ENCODE measurements at regions not wholly inside any gene's neighbourhood (a gene's known extent, or its start where the extent isn't known, plus 50 kb on each side); places are given as distances from the start of the nearest gene placed in this dataset.

DNA sequence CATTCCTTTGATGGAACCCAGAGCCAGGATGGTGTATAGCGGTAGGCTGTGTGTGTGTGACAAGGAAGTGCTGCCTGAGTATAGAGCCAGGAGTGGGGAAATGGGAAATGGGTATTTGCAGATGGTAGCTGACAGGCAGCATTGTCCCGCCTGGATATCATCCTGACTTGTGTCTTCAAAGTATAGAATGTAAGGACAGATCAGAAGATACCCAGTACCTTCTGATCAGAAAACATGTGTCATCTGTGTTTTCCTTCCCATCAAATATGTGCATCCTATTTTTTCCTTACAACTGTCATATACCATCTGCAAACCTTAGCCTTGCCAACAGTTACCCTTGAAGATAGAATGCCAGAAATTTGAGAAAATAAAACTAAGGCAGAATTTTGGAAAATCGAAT, 146.2 kb upstream of the CBLB start:
- Histone ChIP-seq H3K4me1 (no peaks in the 10 kb centered on the region), H3K79me2 (ENCODE audit: low read depth) (no peaks in the 10 kb centered on the region), H4K20me1 (ENCODE audit: low read depth) (no peaks in the 10 kb centered on the region), H3K27ac (no peak overlapping the region), H3K36me3 (no peaks in the 10 kb centered on the region), H3K9me3 (ENCODE audit: low read depth) (no peaks in the 10 kb centered on the region), H3K9ac (no peak overlapping the region), H3K4me2 (no peak overlapping the region), H3F3A (ENCODE audit: low read depth) (no peaks in the 10 kb centered on the region), H3K4me3 (no peak overlapping the region), H2AFZ (replicated peaks) (no peak overlapping the region), H3K27me3 (no peaks in the 10 kb centered on the region)
- Mint-ChIP-seq H3K4me1 (peaks cover 7% of the 10 kb centered on the region), H3K4me3 (no peak overlapping the region), H3K9me3 (peaks cover 2% of the 10 kb centered on the region), H3K27ac (no peak overlapping the region), H3K27me3 (ENCODE audit: insufficient read depth, low read depth) (peaks cover 2% of the 10 kb centered on the region), H3K36me3 (no peaks in the 10 kb centered on the region)
- no peak for DNase-seq (ENCODE audit: low spot score)
- TF ChIP-seq EZH2phosphoT487 (IDR thresholded peaks at IDR 0.05) (no peak), EZH2 (IDR thresholded peaks at IDR 0.05) (no peak)
- TF ChIP-seq, protein P1, sequence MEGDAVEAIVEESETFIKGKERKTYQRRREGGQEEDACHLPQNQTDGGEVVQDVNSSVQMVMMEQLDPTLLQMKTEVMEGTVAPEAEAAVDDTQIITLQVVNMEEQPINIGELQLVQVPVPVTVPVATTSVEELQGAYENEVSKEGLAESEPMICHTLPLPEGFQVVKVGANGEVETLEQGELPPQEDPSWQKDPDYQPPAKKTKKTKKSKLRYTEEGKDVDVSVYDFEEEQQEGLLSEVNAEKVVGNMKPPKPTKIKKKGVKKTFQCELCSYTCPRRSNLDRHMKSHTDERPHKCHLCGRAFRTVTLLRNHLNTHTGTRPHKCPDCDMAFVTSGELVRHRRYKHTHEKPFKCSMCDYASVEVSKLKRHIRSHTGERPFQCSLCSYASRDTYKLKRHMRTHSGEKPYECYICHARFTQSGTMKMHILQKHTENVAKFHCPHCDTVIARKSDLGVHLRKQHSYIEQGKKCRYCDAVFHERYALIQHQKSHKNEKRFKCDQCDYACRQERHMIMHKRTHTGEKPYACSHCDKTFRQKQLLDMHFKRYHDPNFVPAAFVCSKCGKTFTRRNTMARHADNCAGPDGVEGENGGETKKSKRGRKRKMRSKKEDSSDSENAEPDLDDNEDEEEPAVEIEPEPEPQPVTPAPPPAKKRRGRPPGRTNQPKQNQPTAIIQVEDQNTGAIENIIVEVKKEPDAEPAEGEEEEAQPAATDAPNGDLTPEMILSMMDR (IDR thresholded peaks at IDR 0.05): no peak

DNA sequence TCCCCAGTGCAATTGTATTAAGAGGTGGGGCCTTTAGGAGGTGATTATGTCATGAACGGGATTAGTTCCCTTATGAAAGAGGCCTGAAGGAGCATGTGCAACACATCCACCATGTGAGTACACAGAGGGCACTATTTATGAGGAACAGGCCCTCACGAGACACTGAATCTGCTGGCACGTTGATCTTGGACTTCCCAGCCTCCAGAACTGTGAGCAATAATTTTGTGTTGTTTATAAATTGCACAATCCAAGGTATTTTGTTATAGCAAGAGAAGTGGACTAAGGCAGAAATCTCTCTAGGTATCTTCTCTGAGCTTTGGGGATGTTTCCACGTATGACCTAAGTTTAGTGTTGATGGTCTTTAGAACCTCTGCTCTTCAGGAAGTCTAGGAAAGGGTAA, 149.3 kb upstream of the CBLB start:
- peaks cover 2% of the 10 kb centered on the region for H3K9me3 Mint-ChIP-seq
- H4K20me1 ChIP-seq (ENCODE audit: low read depth): no peaks in the 10 kb centered on the region

DNA sequence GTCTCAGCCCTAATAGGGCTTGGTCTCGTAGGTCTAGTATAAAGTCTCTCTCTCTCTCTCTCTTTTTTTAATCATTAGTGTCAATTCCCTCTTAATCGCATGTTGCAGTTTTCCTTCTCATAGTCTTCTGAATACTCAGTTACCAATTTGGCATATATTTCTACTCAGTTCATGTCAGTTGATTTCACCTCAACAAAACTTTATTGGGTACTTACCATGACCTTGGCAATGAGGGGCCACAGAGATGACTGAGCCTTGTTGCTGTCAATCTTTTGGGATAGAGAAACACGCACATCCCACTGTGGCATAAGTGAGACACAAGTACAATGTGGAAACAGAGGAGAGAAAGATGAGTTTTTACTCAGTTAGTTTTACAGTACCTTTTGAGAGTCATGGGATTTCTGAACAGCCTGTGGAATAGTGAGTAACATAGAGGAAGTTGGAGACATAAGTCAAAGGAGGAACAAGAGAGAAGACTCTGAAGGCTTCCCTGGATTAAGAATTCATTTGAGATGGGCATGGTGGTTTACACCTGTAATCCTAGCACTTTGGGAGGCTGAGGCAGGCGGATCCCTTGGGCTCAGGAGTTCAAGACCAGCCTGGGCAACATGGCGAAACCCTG, 150.2 kb upstream of the CBLB start:
- no peak overlapping the region for H3K27ac ChIP-seq
- H3K36me3 ChIP-seq: no peaks in the 10 kb centered on the region
- no peak overlapping the region for H3K4me3 ChIP-seq
- H3F3A ChIP-seq (ENCODE audit: low read depth): no peaks in the 10 kb centered on the region
- Mint-ChIP-seq H3K36me3 (no peaks in the 10 kb centered on the region), H3K4me1 (peaks cover 7% of the 10 kb centered on the region), H3K27me3 (ENCODE audit: insufficient read depth, low read depth) (peaks cover 2% of the 10 kb centered on the region), H3K4me3 (no peak overlapping the region), H3K27ac (no peak overlapping the region), H3K9me3 (peaks cover 2% of the 10 kb centered on the region)
- no peaks in the 10 kb centered on the region for H3K27me3 ChIP-seq
- no peaks in the 10 kb centered on the region for H4K20me1 ChIP-seq (ENCODE audit: low read depth)
- no peak overlapping the region for H3K9ac ChIP-seq
- H3K4me1 ChIP-seq: no peaks in the 10 kb centered on the region
- H2AFZ ChIP-seq (replicated peaks): no peak overlapping the region
- H3K4me2 ChIP-seq: no peak overlapping the region
- no peaks in the 10 kb centered on the region for H3K9me3 ChIP-seq (ENCODE audit: low read depth)
- DNase-seq (ENCODE audit: low spot score): no peak
- H3K79me2 ChIP-seq (ENCODE audit: low read depth): no peaks in the 10 kb centered on the region
- TF ChIP-seq EZH2phosphoT487 (IDR thresholded peaks at IDR 0.05) (no peak), EZH2 (IDR thresholded peaks at IDR 0.05) (no peak)
- TF ChIP-seq, protein P1 (IDR thresholded peaks at IDR 0.05): no peak

More for the DNA sequence above, 149.3 kb upstream of the CBLB start:
- Mint-ChIP-seq H3K36me3 (no peaks in the 10 kb centered on the region), H3K27ac (no peak overlapping the region), H3K4me3 (no peak overlapping the region), H3K4me1 (peaks cover 7% of the 10 kb centered on the region), H3K27me3 (ENCODE audit: insufficient read depth, low read depth) (peaks cover 2% of the 10 kb centered on the region)
- Histone ChIP-seq H3F3A (ENCODE audit: low read depth) (no peaks in the 10 kb centered on the region), H3K27me3 (no peaks in the 10 kb centered on the region), H3K9me3 (ENCODE audit: low read depth) (no peaks in the 10 kb centered on the region), H3K36me3 (no peaks in the 10 kb centered on the region), H3K4me1 (no peaks in the 10 kb centered on the region), H3K9ac (no peak overlapping the region), H3K4me2 (no peak overlapping the region), H3K27ac (no peak overlapping the region), H3K4me3 (no peak overlapping the region), H3K79me2 (ENCODE audit: low read depth) (no peaks in the 10 kb centered on the region), H2AFZ (replicated peaks) (no peak overlapping the region)
- TF ChIP-seq EZH2phosphoT487 (IDR thresholded peaks at IDR 0.05): no peak
- no peak for DNase-seq (ENCODE audit: low spot score)

DNA sequence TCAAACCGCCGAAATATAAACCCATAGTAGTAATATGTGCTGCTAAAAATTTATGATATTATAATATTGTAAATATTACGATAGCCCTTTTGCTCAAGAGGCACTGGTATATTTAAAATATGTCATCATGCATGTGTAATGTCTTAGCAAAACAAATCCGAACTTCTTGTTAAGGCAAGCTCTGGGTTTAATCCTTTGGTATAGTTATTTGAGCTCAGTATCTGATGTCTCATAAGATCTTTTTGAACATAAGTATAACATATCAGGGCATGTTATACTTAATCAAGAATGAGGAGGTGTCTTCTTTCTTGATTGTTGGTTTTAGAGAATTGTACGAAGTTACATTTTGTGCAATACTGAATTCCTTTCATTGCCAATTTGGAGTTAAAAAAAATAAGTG, 154.1 kb upstream of the CBLB start:
- H3K79me2 ChIP-seq (ENCODE audit: low read depth): no peaks in the 10 kb centered on the region
- no peaks in the 10 kb centered on the region for H4K20me1 ChIP-seq (ENCODE audit: low read depth)
- no peaks in the 10 kb centered on the region for H3K27me3 ChIP-seq
- no peaks in the 10 kb centered on the region for H3K36me3 Mint-ChIP-seq
- H3K27me3 Mint-ChIP-seq (ENCODE audit: insufficient read depth, low read depth): peaks cover 2% of the 10 kb centered on the region
- H3K9me3 ChIP-seq (ENCODE audit: low read depth): no peaks in the 10 kb centered on the region
- H3K9ac ChIP-seq: no peak overlapping the region
- H3K4me1 Mint-ChIP-seq: no peaks in the 10 kb centered on the region
- no peak overlapping the region for H3K4me3 ChIP-seq
- no peak overlapping the region for H2AFZ ChIP-seq (replicated peaks)
- no peak overlapping the region for H3K27ac ChIP-seq
- H3K9me3 Mint-ChIP-seq: no peaks in the 10 kb centered on the region
- H3K4me1 ChIP-seq: no peaks in the 10 kb centered on the region
- H3K4me2 ChIP-seq: no peak overlapping the region
- no peak overlapping the region for H3K27ac Mint-ChIP-seq
- DNase-seq (ENCODE audit: low spot score): no peak
- TF ChIP-seq EZH2 (IDR thresholded peaks at IDR 0.05): no peak
- TF ChIP-seq EZH2phosphoT487 (IDR thresholded peaks at IDR 0.05): no peak
- TF ChIP-seq, protein P1 (IDR thresholded peaks at IDR 0.05): no peak
- H3F3A ChIP-seq (ENCODE audit: low read depth): no peaks in the 10 kb centered on the region
- H3K4me3 Mint-ChIP-seq: no peak overlapping the region
- H3K36me3 ChIP-seq: no peaks in the 10 kb centered on the region

All from neural progenitor cell (in vitro differentiated cells).